GM12872 (cell line): ENCODE measurements at regions not wholly inside any gene's neighbourhood (a gene's known extent, or its start where the extent isn't known, plus 50 kb on each side); places are given as distances from the start of the nearest gene placed in this dataset.
A peak's percentile ranks its signal among the peaks of the same experiment; 100 is the strongest.

Experiments
- TF ChIP-seq, protein P1 (sequence below): IDR thresholded peaks from 3 replicates; pipeline ENCODE4 v1.5.1; 2011; ENCODE audit warnings: low read depth, mild to moderate bottlenecking, low read length, moderate library complexity; ENCODE audit not compliant: insufficient read depth

DNA sequence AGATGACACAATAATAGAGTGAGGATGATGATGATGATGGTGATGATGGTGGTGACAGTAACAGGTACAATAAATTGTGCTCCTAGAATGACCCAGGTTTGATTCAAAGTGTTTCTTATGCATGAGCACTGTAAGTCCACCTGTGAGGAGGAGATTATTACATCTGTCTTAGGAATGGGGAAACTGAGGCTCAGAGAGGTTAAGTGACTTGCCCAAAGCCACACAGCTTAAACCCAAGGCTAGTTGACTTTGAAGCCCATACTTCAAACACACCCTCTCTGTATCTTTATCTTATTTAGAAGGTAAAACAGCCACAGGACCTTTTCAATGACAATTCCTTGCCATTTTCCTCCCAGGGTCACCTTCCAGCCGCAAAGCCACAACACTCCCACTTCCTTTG, 88.9 kb downstream of the MIAT start:
- TF ChIP-seq, protein P1, sequence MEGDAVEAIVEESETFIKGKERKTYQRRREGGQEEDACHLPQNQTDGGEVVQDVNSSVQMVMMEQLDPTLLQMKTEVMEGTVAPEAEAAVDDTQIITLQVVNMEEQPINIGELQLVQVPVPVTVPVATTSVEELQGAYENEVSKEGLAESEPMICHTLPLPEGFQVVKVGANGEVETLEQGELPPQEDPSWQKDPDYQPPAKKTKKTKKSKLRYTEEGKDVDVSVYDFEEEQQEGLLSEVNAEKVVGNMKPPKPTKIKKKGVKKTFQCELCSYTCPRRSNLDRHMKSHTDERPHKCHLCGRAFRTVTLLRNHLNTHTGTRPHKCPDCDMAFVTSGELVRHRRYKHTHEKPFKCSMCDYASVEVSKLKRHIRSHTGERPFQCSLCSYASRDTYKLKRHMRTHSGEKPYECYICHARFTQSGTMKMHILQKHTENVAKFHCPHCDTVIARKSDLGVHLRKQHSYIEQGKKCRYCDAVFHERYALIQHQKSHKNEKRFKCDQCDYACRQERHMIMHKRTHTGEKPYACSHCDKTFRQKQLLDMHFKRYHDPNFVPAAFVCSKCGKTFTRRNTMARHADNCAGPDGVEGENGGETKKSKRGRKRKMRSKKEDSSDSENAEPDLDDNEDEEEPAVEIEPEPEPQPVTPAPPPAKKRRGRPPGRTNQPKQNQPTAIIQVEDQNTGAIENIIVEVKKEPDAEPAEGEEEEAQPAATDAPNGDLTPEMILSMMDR: no peak

DNA sequence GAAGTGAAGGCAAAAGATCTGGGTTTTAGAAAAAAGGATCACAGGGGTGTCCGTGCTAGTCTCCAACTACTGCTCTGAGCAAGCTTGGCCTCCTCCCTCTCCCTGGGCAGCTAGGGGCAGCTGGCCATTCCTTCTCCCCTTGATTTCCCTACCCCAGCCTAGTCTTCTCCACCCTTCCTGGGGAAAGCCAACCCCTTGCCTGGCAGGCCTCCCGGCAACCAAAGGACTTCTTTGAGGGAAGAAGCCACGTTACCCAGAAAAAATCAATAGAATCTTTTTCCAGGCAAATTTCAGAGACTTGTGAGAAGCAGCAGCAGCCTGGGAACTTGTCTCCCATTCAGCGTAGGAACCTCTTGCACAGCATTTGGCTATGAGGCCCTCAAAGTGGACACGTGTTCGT, 91.5 kb downstream of the MIAT start:
- TF ChIP-seq, protein P1: no peak

DNA sequence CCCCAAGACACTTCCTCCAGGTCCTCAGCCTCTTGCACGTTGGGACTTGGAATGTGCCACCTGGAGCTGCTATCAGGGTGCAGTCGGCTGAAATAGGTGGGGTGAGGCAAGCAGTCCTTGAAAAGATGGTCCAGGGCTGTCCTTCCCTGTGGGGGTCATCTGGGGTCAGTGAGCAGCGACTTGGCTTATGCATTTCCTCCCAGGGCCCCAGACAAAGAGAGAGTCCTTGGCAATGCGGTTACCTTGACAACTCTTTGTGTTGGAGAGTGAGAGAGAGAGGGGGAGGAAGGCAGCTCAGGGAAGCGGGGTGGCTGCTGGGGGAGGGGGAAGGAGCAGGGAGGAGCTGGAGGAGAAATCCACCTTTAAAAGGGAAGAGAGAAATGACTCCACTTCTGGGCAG, 93.8 kb downstream of the MIAT start:
- TF ChIP-seq, protein P1: no peak

DNA sequence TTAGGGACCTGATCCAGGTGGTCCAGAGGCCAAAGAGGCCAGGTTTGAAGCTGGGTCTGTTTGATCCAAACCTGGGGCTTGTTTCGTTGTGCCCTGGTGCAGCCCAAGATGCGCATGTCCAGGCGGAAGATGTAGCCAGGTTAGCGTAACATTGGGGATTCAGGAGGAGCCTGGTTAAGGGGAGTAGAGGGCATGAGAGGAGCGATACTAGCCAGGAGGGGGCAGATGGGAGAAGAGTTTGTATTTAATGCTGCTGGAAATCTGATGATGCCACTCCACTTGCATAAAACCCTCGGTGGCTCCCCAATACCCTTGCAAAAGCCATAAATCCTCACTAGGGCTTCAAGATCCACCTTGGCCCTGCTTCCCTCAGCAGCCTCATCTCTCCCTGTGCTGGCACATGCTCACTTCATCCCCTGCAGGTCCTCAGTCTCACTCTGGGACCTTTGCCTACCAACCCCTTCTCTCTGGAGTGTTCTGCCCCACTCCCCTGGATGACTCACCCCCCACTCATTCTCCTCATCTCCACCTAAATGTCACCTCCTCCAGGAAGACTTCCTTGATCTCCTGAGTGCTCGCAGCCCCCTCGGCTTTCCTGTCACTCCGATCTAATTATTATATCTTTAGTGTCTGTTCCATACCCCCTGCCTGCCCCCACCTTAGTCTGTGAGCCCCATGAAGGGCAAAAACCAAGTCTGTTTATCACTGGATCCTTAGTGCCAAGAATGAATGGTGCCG, 95.9 kb downstream of the MIAT start:
- TF ChIP-seq, protein P1: no peak

DNA sequence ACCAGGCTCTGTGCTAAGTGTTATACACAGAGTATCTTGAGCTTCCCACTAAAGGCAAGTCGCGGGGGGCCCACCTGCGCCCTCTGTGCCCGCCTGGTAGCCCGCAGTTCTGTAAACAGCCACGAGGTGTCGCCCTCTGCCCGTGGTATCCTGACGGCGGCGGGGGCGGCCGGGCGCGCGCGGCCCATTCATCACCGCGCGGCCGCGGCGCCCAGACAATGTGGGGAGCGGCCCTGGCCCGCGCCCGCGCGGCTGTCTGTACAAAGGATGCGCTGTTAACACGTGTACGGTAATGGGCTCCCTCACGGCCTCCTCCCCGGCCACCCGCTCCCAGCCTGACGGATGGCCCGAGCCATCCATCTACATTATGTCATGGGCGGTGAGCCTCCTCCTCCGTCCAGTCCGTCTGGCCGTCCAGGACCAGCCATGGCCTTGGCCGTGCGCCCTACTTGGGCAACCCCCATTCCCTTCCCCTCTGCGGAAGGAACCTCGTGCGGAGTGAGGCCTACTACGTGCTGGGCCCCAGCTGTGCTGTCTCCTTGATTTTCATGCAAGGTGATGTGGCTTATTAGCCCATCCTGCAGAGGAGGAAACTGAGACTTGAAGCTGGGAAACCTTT, 99.4 kb downstream of the MIAT start:
- TF ChIP-seq, protein P1: peak; percentile 64; the same call in 2 of the 3 replicates

DNA sequence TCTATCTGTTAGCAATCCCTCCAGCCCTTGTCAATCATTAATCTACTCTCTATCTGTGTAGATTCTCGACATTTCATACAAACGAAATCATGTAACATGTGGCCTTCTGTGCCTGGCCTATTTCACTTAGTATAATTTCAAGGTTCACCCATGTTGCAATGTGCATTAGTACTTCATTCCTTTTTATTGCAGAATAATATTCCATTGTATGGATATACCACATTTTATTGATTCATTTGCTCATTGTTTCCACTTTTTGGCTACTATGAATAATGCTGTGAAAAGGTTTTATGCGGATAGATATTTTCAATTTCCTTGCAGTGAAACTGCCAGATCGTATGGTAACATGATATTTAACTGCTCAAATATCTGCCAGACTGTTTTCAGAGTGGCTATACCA, 100.1 kb downstream of the MIAT start:
- TF ChIP-seq, protein P1: no peak

DNA sequence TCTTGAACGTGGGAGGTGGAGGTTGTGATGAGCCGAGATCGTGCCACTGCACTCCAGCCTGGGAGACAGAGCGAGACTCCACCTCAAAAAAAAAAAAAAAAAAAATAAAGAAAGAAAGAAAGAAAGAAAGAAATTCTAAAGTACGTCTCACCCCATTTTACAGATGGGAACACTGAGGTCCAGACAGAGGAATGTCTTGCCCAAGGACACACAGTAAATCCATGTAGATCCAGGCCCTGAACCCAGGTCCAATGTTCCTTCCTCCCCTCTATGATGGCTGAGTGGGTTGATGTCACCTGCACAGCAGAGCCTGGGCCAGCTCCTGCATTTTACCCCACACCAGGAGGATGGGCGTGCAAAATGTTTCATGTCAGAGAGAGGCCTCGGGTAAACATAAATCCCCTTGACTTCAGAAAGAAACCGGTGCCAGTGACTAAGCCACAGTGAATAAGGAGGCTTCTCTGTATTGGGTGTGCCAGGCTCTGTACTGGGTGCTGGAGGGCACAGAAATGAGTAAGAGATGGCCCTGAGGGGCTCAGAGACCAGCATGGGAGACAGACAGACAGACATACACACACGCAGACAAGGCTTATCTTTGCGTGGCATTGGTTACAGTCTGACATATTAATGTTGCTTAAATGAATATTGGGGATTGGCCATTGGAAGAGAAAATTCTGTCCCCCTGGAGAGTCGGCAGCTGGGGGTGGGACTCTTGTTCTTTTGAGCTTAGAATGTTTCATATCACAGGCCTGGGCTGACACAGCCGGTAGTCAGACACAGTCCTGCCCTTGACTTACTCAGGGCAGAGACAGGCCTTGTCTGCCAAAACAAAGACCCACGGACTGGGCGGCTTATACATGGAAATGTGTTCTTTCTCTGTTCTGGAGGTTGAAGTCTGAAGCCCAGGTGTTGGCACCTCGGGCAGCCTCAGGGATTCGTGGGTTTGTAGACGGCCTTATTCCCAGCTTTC, 105.4 kb downstream of the MIAT start:
- TF ChIP-seq, protein P1: no peak
